HFF-Myc (cell line): ENCODE measurements at regions not wholly inside any gene's neighbourhood (a gene's known extent, or its start where the extent isn't known, plus 50 kb on each side); places are given as distances from the start of the nearest gene placed in this dataset.

Source experiments
- DNase-seq: peaks from one replicate; pipeline ENCODE4 v3.0.0-alpha.2; 2011; ENCODE audit warnings: low read depth; ENCODE audit errors: extremely low read depth
- H3K4me3 ChIP-seq: replicated peaks from 2 replicates; pipeline ENCODE4 v1.5.1; 2011; ENCODE audit warnings: low read depth, mild to moderate bottlenecking, control low read depth, low read length
- TF ChIP-seq, protein P1 (sequence below): IDR thresholded peaks from 2 replicates; pipeline ENCODE4 v1.5.1; 2012; ENCODE audit warnings: mild to moderate bottlenecking, low read depth, low read length, control low read depth; ENCODE audit errors: missing control alignments

- DNase-seq = no peak
- no peak overlapping the region for H3K4me3 ChIP-seq
- TF ChIP-seq, protein P1, sequence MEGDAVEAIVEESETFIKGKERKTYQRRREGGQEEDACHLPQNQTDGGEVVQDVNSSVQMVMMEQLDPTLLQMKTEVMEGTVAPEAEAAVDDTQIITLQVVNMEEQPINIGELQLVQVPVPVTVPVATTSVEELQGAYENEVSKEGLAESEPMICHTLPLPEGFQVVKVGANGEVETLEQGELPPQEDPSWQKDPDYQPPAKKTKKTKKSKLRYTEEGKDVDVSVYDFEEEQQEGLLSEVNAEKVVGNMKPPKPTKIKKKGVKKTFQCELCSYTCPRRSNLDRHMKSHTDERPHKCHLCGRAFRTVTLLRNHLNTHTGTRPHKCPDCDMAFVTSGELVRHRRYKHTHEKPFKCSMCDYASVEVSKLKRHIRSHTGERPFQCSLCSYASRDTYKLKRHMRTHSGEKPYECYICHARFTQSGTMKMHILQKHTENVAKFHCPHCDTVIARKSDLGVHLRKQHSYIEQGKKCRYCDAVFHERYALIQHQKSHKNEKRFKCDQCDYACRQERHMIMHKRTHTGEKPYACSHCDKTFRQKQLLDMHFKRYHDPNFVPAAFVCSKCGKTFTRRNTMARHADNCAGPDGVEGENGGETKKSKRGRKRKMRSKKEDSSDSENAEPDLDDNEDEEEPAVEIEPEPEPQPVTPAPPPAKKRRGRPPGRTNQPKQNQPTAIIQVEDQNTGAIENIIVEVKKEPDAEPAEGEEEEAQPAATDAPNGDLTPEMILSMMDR = no peak
Measured at GRCh38 chr14:43166163-43166562, 1340.9 kb downstream of the FSCB start.

- TF ChIP-seq, protein P1 = no peak
- DNase-seq = no peak
- H3K4me3 ChIP-seq = no peak overlapping the region
Measured at GRCh38 chr14:43165651-43166050, 1341.4 kb downstream of the FSCB start.

- TF ChIP-seq, protein P1 = no peak
- H3K4me3 ChIP-seq = no peak overlapping the region
- DNase-seq = no peak
Measured at GRCh38 chr14:43161477-43161876, 1345.6 kb downstream of the FSCB start.

DNA sequence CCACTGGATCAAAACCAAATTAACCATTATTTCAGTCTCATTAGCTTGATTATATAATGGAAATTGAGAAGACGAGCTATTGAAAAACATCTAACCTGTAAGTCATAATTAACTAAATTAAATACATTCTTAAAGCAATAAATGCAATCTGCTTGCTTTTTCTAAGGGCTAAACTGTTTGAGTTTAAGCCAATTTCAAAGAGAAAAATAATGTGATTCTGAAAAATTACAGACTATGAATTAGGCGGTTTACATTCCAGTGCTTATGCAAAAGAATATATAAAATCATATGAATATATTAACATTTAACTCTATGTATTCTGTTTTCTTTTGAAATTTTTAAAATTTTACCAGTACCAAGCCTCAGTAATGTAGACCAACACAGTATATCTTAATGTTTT, 1349.4 kb downstream of the FSCB start:
- TF ChIP-seq, protein P1 = no peak

DNA sequence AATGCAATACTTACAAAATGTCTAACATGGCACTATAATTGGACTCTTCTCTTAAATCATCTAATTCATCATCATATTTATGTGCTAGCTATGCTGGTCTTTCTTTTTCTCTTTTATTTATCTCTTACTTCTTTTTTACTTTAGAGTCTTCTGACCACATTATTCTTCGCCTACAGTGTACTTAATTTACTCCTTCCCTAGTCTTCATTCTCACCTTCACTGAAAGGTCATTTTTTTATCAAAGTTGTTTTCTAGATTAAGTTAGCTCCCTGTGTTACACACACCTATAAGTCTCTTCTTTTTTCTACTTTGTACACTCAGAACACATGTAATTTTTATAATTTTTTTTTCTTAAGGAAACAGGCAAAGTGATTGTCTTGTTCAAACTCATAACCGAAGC, 1351.2 kb downstream of the FSCB start:
- DNase-seq = no peak
- no peak overlapping the region for H3K4me3 ChIP-seq

More for the DNA sequence above, 1349.4 kb downstream of the FSCB start:
- DNase-seq = no peak
- H3K4me3 ChIP-seq = no peak overlapping the region

GRCh38 chr14:43155258-43155657, 1351.8 kb downstream of the FSCB start:
- no peak for DNase-seq
- H3K4me3 ChIP-seq = no peak overlapping the region
- TF ChIP-seq, protein P1 = no peak

More for the DNA sequence above, 1351.2 kb downstream of the FSCB start:
- TF ChIP-seq, protein P1 = no peak

DNA sequence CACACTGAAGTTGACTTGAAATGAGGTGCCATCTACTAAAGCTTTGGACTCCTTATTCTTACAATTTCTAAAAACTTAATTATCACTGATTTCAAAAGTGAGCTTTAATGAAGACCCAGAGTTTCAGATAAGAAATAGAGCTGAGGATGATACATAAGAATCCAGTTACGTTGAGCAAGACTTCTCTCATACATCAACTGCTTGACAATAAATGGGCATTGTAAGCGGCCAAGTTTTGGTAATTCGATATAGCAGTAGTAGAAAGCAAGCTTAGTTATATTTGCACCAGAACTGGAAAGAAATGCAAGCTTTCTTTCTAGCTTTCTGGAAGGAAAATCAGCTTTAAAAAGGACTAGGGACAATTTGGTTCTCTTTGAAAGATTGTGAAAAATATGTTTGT, 1359.6 kb downstream of the FSCB start:
- DNase-seq = no peak

More for the DNA sequence above, 1359.6 kb downstream of the FSCB start:
- TF ChIP-seq, protein P1 = no peak
- no peak overlapping the region for H3K4me3 ChIP-seq
